ENCODE measurements at regions not wholly inside any gene's neighbourhood (a gene's known extent, or its start where the extent isn't known, plus 50 kb on each side); places are given as distances from the start of the nearest gene placed in this dataset.
"Not testable (repeated sequence)": the region's sequence is repeated elsewhere in the genome, so short reads cannot be mapped to it uniquely, and the experiment has no call there.

DNA sequence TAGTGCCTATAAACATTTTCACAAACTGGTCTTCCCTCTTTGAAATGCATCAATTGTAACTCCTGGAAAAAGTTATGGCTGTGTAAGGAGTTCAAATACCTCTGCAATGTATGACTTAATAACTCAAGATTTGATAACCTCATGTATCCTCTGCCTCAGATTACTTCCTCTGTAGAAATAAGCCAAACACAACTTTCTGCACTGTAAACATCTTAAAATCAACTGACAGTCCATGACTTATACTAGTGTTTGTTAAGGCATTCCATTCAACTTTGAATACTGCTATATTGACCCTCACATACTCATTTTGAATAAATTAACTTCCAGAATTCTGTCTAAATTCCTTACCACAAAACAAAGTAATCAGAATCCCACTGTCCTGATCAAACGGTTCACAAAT lies 256.2 kb upstream of the POU5F2 start:
- no peak for DNase-seq (ENCODE audit: low spot score)
- no peak overlapping the region for H3K27ac ChIP-seq
- no peaks in the 10 kb centered on the region for H3K27me3 ChIP-seq
- no peak for TF ChIP-seq CTCF (IDR thresholded peaks at IDR 0.05)
- H3K4me1 ChIP-seq = peaks cover 0 to 10% of the 10 kb centered on the region in 2 donors
- H3K4me3 ChIP-seq = no peak overlapping the region
- peaks cover 0 to 22% of the 10 kb centered on the region in 2 donors for H3K9me3 ChIP-seq
- no peaks in the 10 kb centered on the region for H3K36me3 ChIP-seq

DNA sequence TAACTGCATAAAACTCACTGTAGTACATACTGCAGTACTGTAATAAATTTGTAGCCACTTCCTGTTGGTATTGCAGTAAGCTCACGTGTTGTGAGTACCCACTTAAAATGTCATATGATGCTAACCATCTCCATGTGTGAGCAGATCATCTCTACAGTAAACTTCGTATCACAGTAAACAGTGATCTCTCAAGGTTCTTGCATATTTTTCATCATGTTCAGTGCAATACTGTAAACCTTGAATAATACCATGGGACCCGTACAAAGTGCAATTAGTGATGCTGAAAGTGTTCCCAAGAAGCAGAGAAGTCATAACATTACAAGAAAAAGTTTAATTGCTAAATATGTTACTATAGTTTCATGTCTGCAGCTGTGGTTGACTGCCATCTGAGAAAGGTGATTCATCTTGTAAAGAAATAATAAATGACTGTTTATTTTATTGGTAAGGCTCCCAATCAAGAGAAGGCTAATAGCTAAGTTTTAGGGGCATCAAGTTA lies 253.8 kb upstream of the POU5F2 start:
- Histone ChIP-seq H3K4me1 (peaks cover 0 to 14% of the 10 kb centered on the region in 2 donors), H3K4me3 (no peak overlapping the region)

GRCh38 chr5:93993161-93993560 lies 251.8 kb upstream of the POU5F2 start:
- no peaks in the 10 kb centered on the region for H3K36me3 ChIP-seq
- no peak for DNase-seq (ENCODE audit: low spot score)
- no peaks in the 10 kb centered on the region for H3K27me3 ChIP-seq
- peaks cover 0 to 4% of the 10 kb centered on the region in 2 donors for H3K4me1 ChIP-seq
- H3K27ac ChIP-seq = no peak overlapping the region
- no peak overlapping the region for H3K4me3 ChIP-seq
- H3K9me3 ChIP-seq = no peaks in the 10 kb centered on the region
- TF ChIP-seq CTCF (IDR thresholded peaks at IDR 0.05) = no peak

More for the DNA sequence above, 253.8 kb upstream of the POU5F2 start:
- DNase-seq (ENCODE audit: low spot score) = no peak
- no peak for TF ChIP-seq CTCF (IDR thresholded peaks at IDR 0.05)
- Histone ChIP-seq H3K27ac (no peak overlapping the region), H3K9me3 (peaks cover 0 to 3% of the 10 kb centered on the region in 2 donors), H3K27me3 (no peaks in the 10 kb centered on the region), H3K36me3 (no peaks in the 10 kb centered on the region)

DNA sequence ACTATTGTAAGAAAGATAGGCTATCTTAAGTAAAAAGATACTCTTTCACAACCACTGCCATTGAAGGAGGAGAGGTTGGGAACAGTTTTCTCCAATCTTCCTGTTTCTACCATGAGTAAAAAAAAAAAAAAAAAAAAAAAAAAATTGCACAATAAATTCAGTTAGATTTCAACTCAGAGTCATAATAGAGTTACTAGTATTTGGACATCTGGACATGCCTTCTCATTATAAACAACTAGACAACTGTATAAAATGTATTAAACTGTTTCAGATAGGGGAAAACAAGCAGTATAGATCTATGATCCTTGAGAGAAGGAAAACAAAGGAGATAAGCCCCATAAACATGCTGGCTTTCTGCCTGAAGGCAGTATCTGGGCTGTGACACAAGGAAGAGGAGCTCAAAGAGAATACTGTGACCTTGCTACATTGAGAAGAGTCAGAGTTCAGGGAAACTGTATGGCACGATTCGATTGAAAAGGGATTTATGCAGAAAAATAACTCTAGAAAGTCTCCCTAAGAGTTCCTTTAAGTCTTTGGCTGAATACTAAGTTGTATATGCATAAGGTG lies 249.2 kb upstream of the POU5F2 start:
- Histone ChIP-seq H3K36me3 (no peaks in the 10 kb centered on the region), H3K27ac (no peak overlapping the region), H3K27me3 (no peaks in the 10 kb centered on the region), H3K9me3 (no peaks in the 10 kb centered on the region), H3K4me1 (peaks cover 0 to 4% of the 10 kb centered on the region in 2 donors), H3K4me3 (no peak overlapping the region)
- TF ChIP-seq CTCF (IDR thresholded peaks at IDR 0.05) = no peak
- no peak for DNase-seq (ENCODE audit: low spot score)

GRCh38 chr5:93985940-93986570 lies 244.7 kb upstream of the POU5F2 start:
- not testable (repeated sequence) for DNase-seq (ENCODE audit: low spot score); H3K27ac ChIP-seq; H3K4me1 ChIP-seq; H3K36me3 ChIP-seq; H3K4me3 ChIP-seq; H3K27me3 ChIP-seq; H3K9me3 ChIP-seq

GRCh38 chr5:93978222-93978621 lies 236.8 kb upstream of the POU5F2 start:
- Histone ChIP-seq H3K27me3 (no peaks in the 10 kb centered on the region), H3K27ac (no peak overlapping the region), H3K36me3 (no peaks in the 10 kb centered on the region), H3K4me3 (no peak overlapping the region), H3K9me3 (peaks cover 0 to 42% of the 10 kb centered on the region in 2 donors), H3K4me1 (no peaks in the 10 kb centered on the region)
- no peak for DNase-seq (ENCODE audit: low spot score)
- no peak for TF ChIP-seq CTCF (IDR thresholded peaks at IDR 0.05)
